H1 (cell line): ENCODE measurements at regions not wholly inside any gene's neighbourhood (a gene's known extent, or its start where the extent isn't known, plus 50 kb on each side); places are given as distances from the start of the nearest gene placed in this dataset.

Experiments
- CTCF ChIA-PET: fragments of 300-600 bp; sonication (Branson Sonifier 250); formaldehyde crosslinking; loops from one replicate; lab custom pipeline; 2021; ENCODE audit not compliant: partially characterized antibody; lab: Charles Lee
- POLR2A ChIA-PET: fragments of 300-600 bp; sonication (Branson Sonifier 250); formaldehyde crosslinking; loops from one replicate; lab custom pipeline; 2021; ENCODE audit warnings: inconsistent platforms; ENCODE audit not compliant: partially characterized antibody; lab: Charles Lee
- DNase-seq, 2 experiments: peaks; one replicate each; pipeline versions ENCODE4 v3.0.0 to v3.0.0-alpha.2; 2010 to 2022; ENCODE audit warnings: low spot score in 2 of 2, low read depth in 1 of 2, mixed read lengths in 1 of 2
- FAIRE-seq: peaks from 2 replicates; lab custom pipeline; 2011; peaks lifted over from hg19 to GRCh38; lab: Jason Lieb, UNC
- H2AFZ ChIP-seq: 2 replicates; pipeline ENCODE4 v1.8.1; 2012; ENCODE audit warnings: low read length, inconsistent platforms
- H2AK5ac ChIP-seq: 2 replicates; pipeline ENCODE4 v1.6.1; 2013; ENCODE audit warnings: low read depth, low read length
- H2BK120ac ChIP-seq: replicated peaks from 2 replicates; pipeline ENCODE3; 2013; ENCODE audit warnings: low read depth, low read length, inconsistent platforms
- H2BK12ac ChIP-seq: 2 replicates; pipeline ENCODE4 v1.6.1; 2013; ENCODE audit warnings: low read depth, low read length
- H2BK15ac ChIP-seq: 2 replicates; pipeline ENCODE4 v1.6.1; 2013; ENCODE audit warnings: low read length
- H2BK20ac ChIP-seq: 2 replicates; pipeline ENCODE4 v1.6.1; 2013; ENCODE audit warnings: low read length
- H2BK5ac ChIP-seq: 2 replicates; pipeline ENCODE4 v1.6.1; 2013; ENCODE audit warnings: low read depth, low read length
- H3K14ac ChIP-seq: 2 replicates; pipeline ENCODE4 v1.6.1; 2013; ENCODE audit warnings: inconsistent platforms; ENCODE audit not compliant: insufficient read length
- H3K18ac ChIP-seq: 2 replicates; pipeline ENCODE4 v1.6.1; 2013; ENCODE audit warnings: low read length; ENCODE audit errors: extremely low read depth
- H3K23ac ChIP-seq: 2 replicates; pipeline ENCODE4 v1.6.1; 2013; ENCODE audit warnings: inconsistent platforms; ENCODE audit not compliant: insufficient read length
- H3K23me2 ChIP-seq: 2 replicates; pipeline ENCODE4 v1.6.1; 2013; ENCODE audit warnings: low read depth, low read length
- H3K27ac ChIP-seq: 2 replicates; pipeline ENCODE4 v1.6.1; 2011; ENCODE audit warnings: low read depth, low read length, inconsistent platforms
- H3K27me3 ChIP-seq, 4 experiments: replicated peaks in 1 of 4; 1 replicate in 1 of 4; 2 replicates in 3 of 4; pipeline versions ENCODE4 v1.6.1 to v1.8.1; 2011 to 2013; ENCODE audit warnings: low read length in 3 of 4, mild to moderate bottlenecking in 3 of 4, inconsistent platforms in 2 of 4, mixed read lengths in 2 of 4, moderate library complexity in 1 of 4; ENCODE audit not compliant: control insufficient read depth in 3 of 4, insufficient read depth in 3 of 4; ENCODE audit errors: extremely low read depth in 1 of 4
- H3K36me3 ChIP-seq, 4 experiments: 2 replicates each; pipeline versions ENCODE4 v1.6.1 to v1.8.1; 2011 to 2013; ENCODE audit warnings: mild to moderate bottlenecking in 4 of 4, low read length in 3 of 4, moderate library complexity in 2 of 4, control low read depth in 1 of 4, inconsistent platforms in 1 of 4; ENCODE audit not compliant: insufficient read depth in 4 of 4, control insufficient read depth in 2 of 4
- H3K4ac ChIP-seq: replicated peaks from 2 replicates; pipeline ENCODE3; 2013; ENCODE audit warnings: low read length, low read depth, mixed read lengths, inconsistent platforms; ENCODE audit not compliant: insufficient read length
- H3K4me1 ChIP-seq, 4 experiments: replicated peaks in 1 of 4; 1 replicate in 1 of 4; 2 replicates in 3 of 4; pipeline versions ENCODE4 v1.6.1 to v1.8.1; 2011 to 2013; ENCODE audit warnings: low read length in 3 of 4, inconsistent platforms in 2 of 4, mixed read lengths in 1 of 4; ENCODE audit not compliant: insufficient read depth in 4 of 4, control insufficient read depth in 3 of 4
- H3K4me2 ChIP-seq, 2 experiments: 2 replicates each; pipeline versions ENCODE4 v1.6.1 to v1.8.1; 2011 to 2013; ENCODE audit warnings: low read depth in 2 of 2, low read length in 2 of 2, control low read depth in 1 of 2, inconsistent platforms in 1 of 2, mild to moderate bottlenecking in 1 of 2; ENCODE audit not compliant: insufficient read depth in 1 of 2
- H3K4me3 ChIP-seq, 4 experiments: fragments of 200-600, 300-600 bp in 1 of 4; sonication (generic), shearing (Covaris generic), sonication (Bioruptor Twin) in 1 of 4; 2 replicates each; pipeline versions ENCODE4 v1.5.1 to v1.8.1; 2011 to 2016; ENCODE audit warnings: low read length in 4 of 4, low read depth in 3 of 4, control low read depth in 2 of 4, inconsistent platforms in 2 of 4, mild to moderate bottlenecking in 2 of 4, mixed read lengths in 1 of 4, moderate library complexity in 1 of 4; ENCODE audit not compliant: insufficient read depth in 2 of 4; ENCODE audit errors: extremely low read depth in 1 of 4
- H3K56ac ChIP-seq: replicated peaks from 2 replicates; pipeline ENCODE3; 2013; ENCODE audit warnings: low read depth, mild to moderate bottlenecking, mixed read lengths, low read length, inconsistent platforms; ENCODE audit not compliant: insufficient read length
- H3K79me1 ChIP-seq: 2 replicates; pipeline ENCODE4 v1.6.1; 2013; ENCODE audit warnings: low read depth, low read length, control low read depth
- H3K79me2 ChIP-seq, 2 experiments: 2 replicates each; pipeline versions ENCODE4 v1.6.1 to v1.8.1; 2012 to 2013; ENCODE audit warnings: low read length in 2 of 2, mild to moderate bottlenecking in 2 of 2, inconsistent platforms in 1 of 2; ENCODE audit not compliant: insufficient read depth in 2 of 2, control insufficient read depth in 1 of 2
- H3K9ac ChIP-seq, 4 experiments: replicated peaks in 1 of 4; 1 replicate in 1 of 4; 2 replicates in 3 of 4; pipeline versions ENCODE4 v1.6.1 to v1.8.1; 2011 to 2013; ENCODE audit warnings: low read depth in 3 of 4, low read length in 3 of 4, control low read depth in 2 of 4, mild to moderate bottlenecking in 2 of 4, moderate library complexity in 2 of 4, inconsistent platforms in 1 of 4; ENCODE audit errors: extremely low read depth in 1 of 4
- H3K9me3 ChIP-seq, 2 experiments: 2 replicates each; pipeline versions ENCODE4 v1.6.1 to v1.8.1; 2012 to 2013; ENCODE audit warnings: mild to moderate bottlenecking in 2 of 2, moderate library complexity in 2 of 2, control low read depth in 1 of 2, inconsistent platforms in 1 of 2, low read depth in 1 of 2, low read length in 1 of 2, mixed read lengths in 1 of 2; ENCODE audit not compliant: insufficient read depth in 2 of 2
- H4K20me1 ChIP-seq, 2 experiments: replicated peaks in 1 of 2; 2 replicates each; pipeline versions ENCODE3 to v1.8.1; 2011 to 2013; ENCODE audit warnings: inconsistent platforms in 2 of 2, low read length in 2 of 2, mild to moderate bottlenecking in 1 of 2; ENCODE audit not compliant: insufficient read depth in 2 of 2, control insufficient read depth in 1 of 2
- H4K5ac ChIP-seq: 2 replicates; pipeline ENCODE4 v1.6.1; 2013; ENCODE audit warnings: low read length, low read depth, mixed read lengths, inconsistent platforms; ENCODE audit not compliant: insufficient read length
- H4K8ac ChIP-seq: 2 replicates; pipeline ENCODE4 v1.8.0; 2013; ENCODE audit warnings: mild to moderate bottlenecking, moderate library complexity, low read length, inconsistent platforms; ENCODE audit not compliant: insufficient read depth; ENCODE audit errors: extremely low read depth
- H4K91ac ChIP-seq: replicated peaks from 2 replicates; pipeline ENCODE3; 2013; ENCODE audit warnings: low read length, mixed read lengths, inconsistent platforms; ENCODE audit not compliant: insufficient read length
- JUND ChIP-seq: IDR thresholded peaks from 2 replicates; pipeline ENCODE4 v1.6.1; 2011; ENCODE audit warnings: mild to moderate bottlenecking, improper control_type of control experiment, low read length
- MAFK ChIP-seq: IDR thresholded peaks from 2 replicates; pipeline ENCODE4 v1.6.1; 2012; ENCODE audit warnings: low read depth, mild to moderate bottlenecking, improper control_type of control experiment, low read length
- WGBS, 2 experiments: shearing (Covaris generic) in 1 of 2; methylation state at CpG; one replicate each; pipeline versions ENCODE4 v1.1.6 to v1.1.7; 2013 to 2015; ENCODE audit warnings: low lambda C conversion rate in 2 of 2, mixed read lengths in 2 of 2, inconsistent platforms in 1 of 2, low coverage in 1 of 2, missing lambda C conversion rate in 1 of 2; ENCODE audit not compliant: insufficient replicate concordance in 2 of 2, insufficient coverage in 1 of 2, insufficient read length in 1 of 2; ENCODE audit errors: extremely low coverage in 1 of 2, missing lambda C conversion rate in 1 of 2; 5-methylcytosine and 5-hydroxymethylcytosine counted together

GRCh38 chr10:124238367-124238766 is 145.0 kb upstream of the CHST15 start:
- H3K36me3 ChIP-seq, result no peaks in the 10 kb centered on the region
- no peaks in the 10 kb centered on the region for H3K79me2 ChIP-seq
- H2BK15ac ChIP-seq, result no peak overlapping the region
- CTCF ChIA-PET, result interaction anchor here (0.8 to 4.0 kb wide), 4 partner anchors 12 to 242 kb away, joined by 3 to 18 read pairs (median 4); no protein-coding TSS in a partner anchor
- no peak overlapping the region for H2AK5ac ChIP-seq
- H3K56ac ChIP-seq, result no peak overlapping the region
- no peak overlapping the region for H3K4me3 ChIP-seq
- no peak overlapping the region for H3K23ac ChIP-seq
- no peak overlapping the region for H3K14ac ChIP-seq
- H2BK12ac ChIP-seq, result no peak overlapping the region
- H4K91ac ChIP-seq, result no peak overlapping the region
- no peak overlapping the region for H2BK20ac ChIP-seq
- no peaks in the 10 kb centered on the region; the same call in 1 of the 2 replicates for H3K23me2 ChIP-seq
- H4K8ac ChIP-seq, result no peak overlapping the region
- H2BK5ac ChIP-seq, result peak overlapping the region; percentile 26; the same call in 1 of the 2 replicates
- H3K4me1 ChIP-seq, result peaks cover 0 to 6% (median 3%) of the 10 kb centered on the region in 4 experiments; a peak in 6 of 7 replicates
- H3K4me2 ChIP-seq, result no peak overlapping the region
- no peaks in the 10 kb centered on the region for H4K20me1 ChIP-seq
- H3K79me1 ChIP-seq, result no peaks in the 10 kb centered on the region
- DNase-seq, result no peak
- H3K9me3 ChIP-seq, result no peaks in the 10 kb centered on the region
- no peak overlapping the region for H2BK120ac ChIP-seq
- H4K5ac ChIP-seq, result no peak overlapping the region
- peak; percentile 7 for FAIRE-seq
- H2AFZ ChIP-seq, result 0 out of 2 replicates have a peak overlapping the region, but pooled peaks have one; percentile 12
- TF ChIP-seq MAFK (peak; percentile 31; the same call in 1 of the 2 replicates), JUND (no peak)
- POLR2A ChIA-PET, result no interaction called here
- no peak overlapping the region for H3K18ac ChIP-seq
- 85% methylated on average over 8 of the region's 8 CpGs; no CpG with 5 or more reads in 1 of the 2 experiments for WGBS, 2 experiments
- no peak overlapping the region for H3K9ac ChIP-seq
- no peaks in the 10 kb centered on the region; a peak in 2 of 7 replicates for H3K27me3 ChIP-seq
- no peak overlapping the region for H3K27ac ChIP-seq
- H3K4ac ChIP-seq, result no peak overlapping the region
